ENCODE measurements at regions not wholly inside any gene's neighbourhood (a gene's known extent, or its start where the extent isn't known, plus 50 kb on each side); places are given as distances from the start of the nearest gene placed in this dataset.

DNA sequence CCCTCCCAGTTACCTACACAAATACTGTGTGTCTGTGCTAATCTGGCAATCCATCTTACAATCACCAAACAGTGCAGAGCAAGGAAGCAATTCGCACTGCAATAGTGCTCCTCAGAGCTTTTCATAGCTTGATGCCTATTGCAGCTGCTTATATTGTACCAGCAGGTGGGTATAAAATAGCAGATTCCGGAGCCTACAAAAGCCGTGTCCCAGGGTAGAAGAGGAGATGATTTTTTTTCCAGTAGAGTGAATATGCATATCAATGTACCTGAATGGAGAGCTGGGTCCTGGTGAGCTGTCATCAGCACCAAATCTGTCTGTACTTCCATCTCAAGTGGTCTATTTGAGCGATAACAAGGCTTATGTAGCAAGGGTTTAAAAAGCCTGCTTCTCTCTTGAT is 668.4 kb downstream of the DIAPH3 start:
- WGBS, 2 donors: 89 to 99% methylated on average over 4 of the region's 4 CpGs
- no peaks in the 10 kb centered on the region for H3K9me3 ChIP-seq
- H3K27ac ChIP-seq: no peak overlapping the region
- H3K36me3 ChIP-seq (replicated peaks in 1 of 2; ENCODE audit: insufficient read depth in 1 of 2, low read depth in 2 of 2): no peaks in the 10 kb centered on the region
- DNase-seq: no peak
- no peak for ATAC-seq
- peaks cover 8% of the 10 kb centered on the region for H3K4me1 ChIP-seq
- no peaks in the 10 kb centered on the region for H3K27me3 ChIP-seq
- H3K4me3 ChIP-seq: no peak overlapping the region
- TF ChIP-seq POLR2A (IDR thresholded peaks at IDR 0.05): no peak
- no peak for TF ChIP-seq CTCF (IDR thresholded peaks at IDR 0.05)
- intact Hi-C loops (cut with DNase I): no loop called here

DNA sequence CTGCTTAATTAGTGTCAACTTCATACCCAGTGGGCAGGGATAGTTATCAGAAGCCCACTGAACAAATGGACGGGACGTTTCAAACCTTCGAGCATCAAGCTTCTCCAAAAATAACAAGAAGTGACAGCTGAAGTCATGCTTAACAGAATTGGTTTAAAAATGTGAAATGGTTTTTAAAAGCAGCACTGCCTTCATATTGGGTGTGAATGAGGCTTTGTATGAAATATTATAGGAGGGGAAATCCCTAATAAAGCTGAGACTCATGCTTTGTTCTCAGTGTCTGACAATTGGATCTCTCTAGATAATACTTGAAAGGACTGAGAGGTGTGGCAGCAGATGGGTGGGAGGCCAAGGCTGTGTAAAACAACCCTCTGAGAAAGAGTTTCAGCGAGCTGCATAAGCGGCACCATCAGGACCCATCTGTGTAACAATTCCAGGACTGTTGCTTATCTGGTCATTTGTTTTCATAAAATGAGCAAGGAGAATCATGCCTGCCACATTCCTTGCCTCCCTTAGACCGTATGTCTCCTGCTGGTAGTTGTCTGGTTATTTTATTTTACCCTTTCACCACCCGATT is 667.7 kb downstream of the DIAPH3 start:
- DNase-seq (no peak), ATAC-seq (no peak)
- Histone ChIP-seq H3K36me3 (replicated peaks in 1 of 2; ENCODE audit: insufficient read depth in 1 of 2, low read depth in 2 of 2) (no peaks in the 10 kb centered on the region), H3K27ac (no peak overlapping the region), H3K9me3 (no peaks in the 10 kb centered on the region), H3K4me3 (no peak overlapping the region), H3K27me3 (no peaks in the 10 kb centered on the region), H3K4me1 (peaks cover 8% of the 10 kb centered on the region)
- 90% methylated on average over 7 of the region's 7 CpGs for WGBS, 2 donors
- intact Hi-C loops (cut with DNase I): no loop called here
- TF ChIP-seq POLR2A (IDR thresholded peaks at IDR 0.05): no peak

GRCh38 chr13:59497621-59498247 is 666.0 kb downstream of the DIAPH3 start:
- Histone ChIP-seq H3K4me3 (no peak overlapping the region), H3K36me3 (replicated peaks in 1 of 2; ENCODE audit: insufficient read depth in 1 of 2, low read depth in 2 of 2) (no peaks in the 10 kb centered on the region), H3K27me3 (no peaks in the 10 kb centered on the region), H3K4me1 (peaks cover 8% of the 10 kb centered on the region), H3K27ac (no peak overlapping the region), H3K9me3 (no peaks in the 10 kb centered on the region)
- TF ChIP-seq POLR2A (IDR thresholded peaks at IDR 0.05): no peak
- TF ChIP-seq CTCF (IDR thresholded peaks at IDR 0.05): no peak
- whole genome bisulfite sequencing, 2 donors: 91% methylated on average over 4 of the region's 4 CpGs
- DNase-seq: no peak
- ATAC-seq: no peak
- intact Hi-C loops (cut with DNase I): no loop called here

DNA sequence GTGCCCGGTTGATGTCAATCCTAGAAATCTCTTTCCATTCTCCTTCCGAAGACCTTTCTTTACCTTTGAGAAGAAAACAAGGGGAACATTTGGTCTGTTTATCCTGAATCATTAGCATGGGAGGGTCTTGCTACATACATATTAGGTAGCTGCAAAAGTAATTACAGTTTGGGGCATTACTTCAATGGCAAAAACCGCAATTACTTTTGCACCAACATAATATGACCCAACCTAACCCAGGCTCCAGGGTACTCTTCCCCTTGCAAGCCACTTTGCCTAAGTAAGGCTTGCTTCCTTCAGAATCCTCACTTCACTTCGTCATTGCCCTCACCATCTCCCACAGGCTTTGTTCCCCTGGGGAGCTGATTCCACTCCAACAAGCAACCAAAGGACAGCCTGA is 662.7 kb downstream of the DIAPH3 start:
- H3K27me3 ChIP-seq: no peaks in the 10 kb centered on the region
- no peaks in the 10 kb centered on the region for H3K4me1 ChIP-seq
- DNase-seq: no peak
- 85 to 90% methylated on average over 4 of the region's 4 CpGs for WGBS, 2 donors
- H3K27ac ChIP-seq: no peak overlapping the region
- H3K4me3 ChIP-seq: no peak overlapping the region
- ATAC-seq: no peak
- no peak for TF ChIP-seq CTCF (IDR thresholded peaks at IDR 0.05)
- TF ChIP-seq POLR2A (IDR thresholded peaks at IDR 0.05): no peak
- intact Hi-C loops (cut with DNase I): no loop called here
- no peaks in the 10 kb centered on the region for H3K9me3 ChIP-seq
- no peaks in the 10 kb centered on the region for H3K36me3 ChIP-seq (replicated peaks in 1 of 2; ENCODE audit: insufficient read depth in 1 of 2, low read depth in 2 of 2)

DNA sequence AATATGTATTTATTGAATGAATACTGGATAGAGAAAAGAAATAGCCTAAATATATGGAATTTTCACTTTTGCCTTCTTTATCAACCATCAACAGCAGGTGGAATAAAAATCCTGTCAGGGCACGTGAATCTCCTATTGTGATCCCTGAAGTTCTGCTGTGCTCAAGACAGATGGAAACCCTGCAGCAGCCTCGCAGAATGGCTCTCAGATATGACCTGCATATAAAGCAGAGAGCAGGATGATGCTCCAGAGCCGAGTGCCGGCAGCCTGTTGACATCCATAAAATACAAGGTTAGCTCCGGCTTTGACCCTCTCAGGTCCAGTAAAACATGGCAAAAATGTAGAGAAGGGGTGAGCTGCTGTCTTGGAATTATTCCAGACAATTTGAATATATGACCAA is 659.3 kb downstream of the DIAPH3 start:
- H3K9me3 ChIP-seq: no peaks in the 10 kb centered on the region
- DNase-seq (no peak), ATAC-seq (no peak)
- H3K4me3 ChIP-seq: no peak overlapping the region
- no peak for TF ChIP-seq CTCF (IDR thresholded peaks at IDR 0.05)
- TF ChIP-seq POLR2A (IDR thresholded peaks at IDR 0.05): no peak
- H3K4me1 ChIP-seq: no peaks in the 10 kb centered on the region
- no peaks in the 10 kb centered on the region for H3K36me3 ChIP-seq (replicated peaks in 1 of 2; ENCODE audit: insufficient read depth in 1 of 2, low read depth in 2 of 2)
- 84 to 95% methylated on average over 5 of the region's 5 CpGs for WGBS, 2 donors
- intact Hi-C loops (cut with DNase I): no loop called here
- no peak overlapping the region for H3K27ac ChIP-seq
- H3K27me3 ChIP-seq: no peaks in the 10 kb centered on the region
